OCI-LY1 (cell line): ENCODE measurements at regions not wholly inside any gene's neighbourhood (a gene's known extent, or its start where the extent isn't known, plus 50 kb on each side); places are given as distances from the start of the nearest gene placed in this dataset.

Experiments used
- H2AFZ ChIP-seq: fragments of 200-600 bp; sonication (generic), shearing (Covaris generic); 2 replicates; pipeline ENCODE4 v1.6.0; 2014; ENCODE audit warnings: antibody characterized with exemption, mild to moderate bottlenecking, low read length
- H3F3A ChIP-seq: fragments of 200-600 bp; sonication (generic), shearing (Covaris generic); 2 replicates; pipeline ENCODE4 v1.6.0; 2014; ENCODE audit warnings: mild to moderate bottlenecking, antibody characterized with exemption, low read length, moderate library complexity; ENCODE audit not compliant: insufficient read depth
- H3K27ac ChIP-seq: fragments of 200-600 bp; sonication (generic); 2 replicates; pipeline ENCODE4 v1.5.1; 2014; ENCODE audit warnings: low read length, mixed run types, mild to moderate bottlenecking, low read depth; ENCODE audit not compliant: poor library complexity, severe bottlenecking
- H3K27me3 ChIP-seq: fragments of 200-600 bp; sonication (generic); 2 replicates; pipeline ENCODE4 v1.6.0; 2014; ENCODE audit warnings: antibody characterized with exemption, mild to moderate bottlenecking, low read length, moderate library complexity; ENCODE audit not compliant: insufficient read depth
- H3K36me3 ChIP-seq: fragments of 200-600 bp; sonication (generic); 2 replicates; pipeline ENCODE4 v1.6.1; 2014; ENCODE audit warnings: mild to moderate bottlenecking, antibody characterized with exemption, low read length, moderate library complexity, mixed read lengths; ENCODE audit not compliant: insufficient read depth
- H3K4me1 ChIP-seq: fragments of 200-600 bp; sonication (generic); 2 replicates; pipeline ENCODE4 v1.5.1; 2014; ENCODE audit warnings: mild to moderate bottlenecking, low read length, moderate library complexity; ENCODE audit not compliant: insufficient read depth, severe bottlenecking
- H3K4me2 ChIP-seq: fragments of 200-600 bp; sonication (generic), shearing (Covaris generic); 2 replicates; pipeline ENCODE4 v1.6.1; 2014; ENCODE audit warnings: low read length
- H3K4me3 ChIP-seq: fragments of 200-600 bp; sonication (generic); 2 replicates; pipeline ENCODE4 v1.5.1; 2014; ENCODE audit warnings: low read length, low read depth, mild to moderate bottlenecking, mixed read lengths; ENCODE audit not compliant: poor library complexity, severe bottlenecking
- H3K79me2 ChIP-seq: fragments of 200-600 bp; shearing (Covaris generic); 2 replicates; pipeline ENCODE4 v1.6.1; 2016; ENCODE audit warnings: mixed run types, low read length, mixed read lengths; ENCODE audit not compliant: insufficient read depth
- H3K9ac ChIP-seq: fragments of 200-600 bp; sonication (generic), shearing (Covaris generic); 2 replicates; pipeline ENCODE4 v1.6.1; 2014; ENCODE audit warnings: mild to moderate bottlenecking, low read length, mixed read lengths
- H3K9me2 ChIP-seq: fragments of 200-600 bp; sonication (generic), shearing (Covaris generic); 2 replicates; pipeline ENCODE4 v1.6.1; 2014; ENCODE audit warnings: low read depth, mild to moderate bottlenecking, low read length, mixed read lengths
- H3K9me3 ChIP-seq: fragments of 200-600 bp; shearing (Covaris generic); 2 replicates; pipeline ENCODE4 v1.6.1; 2014; ENCODE audit warnings: low read length, mixed read lengths
- H4K20me1 ChIP-seq: fragments of 200-600 bp; sonication (generic), shearing (Covaris generic); 2 replicates; pipeline ENCODE4 v1.6.0; 2016; ENCODE audit warnings: mild to moderate bottlenecking, low read length; ENCODE audit not compliant: insufficient read depth
- CTCF ChIP-seq: fragments of 200-600 bp; sonication (generic), shearing (Covaris generic); IDR thresholded peaks from 2 replicates; pipeline ENCODE4 v1.5.1; 2017; ENCODE audit warnings: mild to moderate bottlenecking, antibody characterized with exemption, low read length, moderate library complexity, mixed read lengths
- EZH2 ChIP-seq: fragments of 200-600 bp; sonication (generic), shearing (Covaris generic); IDR thresholded peaks from 2 replicates; pipeline ENCODE4 v1.8.0; 2017; ENCODE audit warnings: borderline replicate concordance, mixed run types, mild to moderate bottlenecking, antibody characterized with exemption, low read length, moderate library complexity, mixed read lengths

- Histone ChIP-seq H3K9me2 (no peaks in the 10 kb centered on the region), H3K27me3 (no peaks in the 10 kb centered on the region), H3K4me1 (no peaks in the 10 kb centered on the region), H3K79me2 (no peaks in the 10 kb centered on the region), H2AFZ (no peak overlapping the region), H3K9me3 (no peaks in the 10 kb centered on the region), H3K36me3 (no peaks in the 10 kb centered on the region), H3K4me2 (no peak overlapping the region), H4K20me1 (no peaks in the 10 kb centered on the region), H3K9ac (no peak overlapping the region), H3F3A (no peaks in the 10 kb centered on the region), H3K27ac (no peak overlapping the region), H3K4me3 (no peak overlapping the region)
- no peak for TF ChIP-seq EZH2
- no peak for TF ChIP-seq CTCF
These were observed 367.2 kb downstream of the OTOL1 start for GRCh38 chr3:161863775-161864174.

- Histone ChIP-seq H3K4me1 (no peaks in the 10 kb centered on the region), H4K20me1 (no peaks in the 10 kb centered on the region), H3K27ac (no peak overlapping the region), H3K36me3 (no peaks in the 10 kb centered on the region), H3K4me2 (no peak overlapping the region), H3K4me3 (no peak overlapping the region), H2AFZ (no peak overlapping the region), H3K9ac (no peak overlapping the region), H3K9me3 (no peaks in the 10 kb centered on the region), H3K79me2 (no peaks in the 10 kb centered on the region), H3K27me3 (no peaks in the 10 kb centered on the region), H3K9me2 (no peaks in the 10 kb centered on the region), H3F3A (no peaks in the 10 kb centered on the region)
- TF ChIP-seq CTCF, result no peak
- no peak for TF ChIP-seq EZH2
These were observed 369.6 kb downstream of the OTOL1 start for GRCh38 chr3:161866176-161866575.

GRCh38 chr3:161875483-161875882, 378.9 kb downstream of the OTOL1 start:
- no peaks in the 10 kb centered on the region for H3K9me3 ChIP-seq
- no peak overlapping the region for H2AFZ ChIP-seq
- H3F3A ChIP-seq, result no peaks in the 10 kb centered on the region
- H3K4me2 ChIP-seq, result no peak overlapping the region
- TF ChIP-seq EZH2 (no peak), CTCF (0 out of 2 replicates have a peak, but pooled peaks have one; percentile 13)
- H3K36me3 ChIP-seq, result no peaks in the 10 kb centered on the region
- no peaks in the 10 kb centered on the region for H3K27me3 ChIP-seq
- H3K9ac ChIP-seq, result no peak overlapping the region
- no peaks in the 10 kb centered on the region for H3K79me2 ChIP-seq
- H3K4me3 ChIP-seq, result no peak overlapping the region
- H3K27ac ChIP-seq, result no peak overlapping the region
- H3K9me2 ChIP-seq, result no peaks in the 10 kb centered on the region
- H4K20me1 ChIP-seq, result no peaks in the 10 kb centered on the region
- no peaks in the 10 kb centered on the region for H3K4me1 ChIP-seq
